ENCODE measurements at regions not wholly inside any gene's neighbourhood (a gene's known extent, or its start where the extent isn't known, plus 50 kb on each side); places are given as distances from the start of the nearest gene placed in this dataset.
"Not testable (repeated sequence)": the region's sequence is repeated elsewhere in the genome, so short reads cannot be mapped to it uniquely, and the experiment has no call there.

GRCh38 chr1:120608314-120609014, 115.3 kb upstream of the NBPF26 start:
- not testable (repeated sequence) for DNase-seq (ENCODE audit: extremely low read depth in 1 of 11, low read depth in 9 of 11, low spot score in 4 of 11)

GRCh38 chr1:120609015-120609573, 114.7 kb upstream of the NBPF26 start:
- not testable (repeated sequence) for DNase-seq (ENCODE audit: extremely low read depth in 1 of 11, low read depth in 9 of 11, low spot score in 4 of 11)

GRCh38 chr1:120609834-120610233, 113.9 kb upstream of the NBPF26 start:
- DNase-seq (ENCODE audit: extremely low read depth in 1 of 11, low read depth in 9 of 11, low spot score in 4 of 11), result not testable (repeated sequence)

GRCh38 chr1:120614931-120615639, 108.7 kb upstream of the NBPF26 start:
- DNase-seq (ENCODE audit: extremely low read depth in 1 of 11, low read depth in 9 of 11, low spot score in 4 of 11), result not testable (repeated sequence)

- not testable (repeated sequence) for DNase-seq (ENCODE audit: extremely low read depth in 1 of 11, low read depth in 9 of 11, low spot score in 4 of 11)
These were observed 106.3 kb upstream of the NBPF26 start for GRCh38 chr1:120617493-120617892.

- DNase-seq (ENCODE audit: extremely low read depth in 1 of 11, low read depth in 9 of 11, low spot score in 4 of 11), result not testable (repeated sequence)
These were observed 103.7 kb upstream of the NBPF26 start for GRCh38 chr1:120619867-120620692.

DNA sequence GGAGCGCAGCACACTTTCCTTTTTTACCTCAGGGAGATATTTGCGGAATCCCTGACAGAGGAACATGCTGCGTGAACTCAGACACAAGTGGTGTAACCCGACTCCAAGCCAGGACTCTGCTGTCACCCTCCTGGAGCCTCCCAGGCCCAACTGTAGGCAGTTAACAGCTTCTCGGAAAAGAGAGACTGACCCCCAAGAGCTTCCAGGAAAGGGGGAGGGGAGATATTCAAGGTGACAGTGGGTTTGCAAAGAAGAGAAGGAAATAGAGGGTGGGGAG, 103.1 kb upstream of the NBPF26 start:
- not testable (repeated sequence) for DNase-seq (ENCODE audit: extremely low read depth in 1 of 11, low read depth in 9 of 11, low spot score in 4 of 11)

GRCh38 chr1:120621278-120621677, 102.5 kb upstream of the NBPF26 start:
- not testable (repeated sequence) for DNase-seq (ENCODE audit: extremely low read depth in 1 of 11, low read depth in 9 of 11, low spot score in 4 of 11)

DNA sequence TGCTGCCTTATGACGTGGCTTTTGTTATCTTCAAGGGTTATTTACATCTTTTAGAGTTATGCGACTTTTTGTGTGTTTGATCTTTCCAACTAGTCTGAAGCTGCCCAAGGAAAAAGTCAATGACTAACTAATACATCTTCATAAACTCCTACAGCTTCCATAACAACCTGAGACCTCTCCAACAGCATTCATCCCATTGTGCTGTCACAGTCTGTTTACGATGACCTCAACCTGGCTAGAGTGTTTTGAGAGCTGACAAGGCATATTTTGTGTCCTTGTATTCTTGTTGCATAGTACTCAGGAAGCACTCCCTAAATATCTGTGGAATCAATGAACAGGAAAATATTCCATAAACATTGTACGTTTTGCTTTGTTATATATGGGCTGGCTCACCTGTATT, 100.2 kb upstream of the NBPF26 start:
- not testable (repeated sequence) for DNase-seq (ENCODE audit: extremely low read depth in 1 of 11, low read depth in 9 of 11, low spot score in 4 of 11)

DNA sequence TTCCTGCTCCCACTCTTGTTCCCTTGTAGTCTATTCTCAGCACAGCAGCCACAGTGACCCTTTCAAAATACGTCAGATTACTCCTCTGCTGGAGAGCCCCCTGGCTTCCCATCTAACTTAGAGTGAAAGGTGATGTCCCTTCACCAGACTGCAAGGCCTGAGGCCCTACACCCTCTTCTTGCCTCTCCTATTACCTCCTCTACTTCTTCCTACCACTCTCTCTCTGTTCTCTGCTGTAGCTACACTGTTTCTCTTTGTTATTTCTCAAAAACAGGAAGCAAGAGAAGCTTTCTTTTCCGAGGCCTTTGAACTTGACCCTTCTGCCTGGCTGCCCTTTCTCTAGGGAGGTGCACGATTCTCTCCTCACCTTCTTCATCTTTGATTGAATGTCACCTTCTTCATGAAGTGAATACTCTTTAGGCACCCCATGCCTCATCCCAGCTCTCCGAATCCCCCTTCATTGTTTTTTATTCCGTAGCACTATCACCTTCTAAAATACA, 99.1 kb upstream of the NBPF26 start:
- not testable (repeated sequence) for DNase-seq (ENCODE audit: extremely low read depth in 1 of 11, low read depth in 9 of 11, low spot score in 4 of 11)

DNA sequence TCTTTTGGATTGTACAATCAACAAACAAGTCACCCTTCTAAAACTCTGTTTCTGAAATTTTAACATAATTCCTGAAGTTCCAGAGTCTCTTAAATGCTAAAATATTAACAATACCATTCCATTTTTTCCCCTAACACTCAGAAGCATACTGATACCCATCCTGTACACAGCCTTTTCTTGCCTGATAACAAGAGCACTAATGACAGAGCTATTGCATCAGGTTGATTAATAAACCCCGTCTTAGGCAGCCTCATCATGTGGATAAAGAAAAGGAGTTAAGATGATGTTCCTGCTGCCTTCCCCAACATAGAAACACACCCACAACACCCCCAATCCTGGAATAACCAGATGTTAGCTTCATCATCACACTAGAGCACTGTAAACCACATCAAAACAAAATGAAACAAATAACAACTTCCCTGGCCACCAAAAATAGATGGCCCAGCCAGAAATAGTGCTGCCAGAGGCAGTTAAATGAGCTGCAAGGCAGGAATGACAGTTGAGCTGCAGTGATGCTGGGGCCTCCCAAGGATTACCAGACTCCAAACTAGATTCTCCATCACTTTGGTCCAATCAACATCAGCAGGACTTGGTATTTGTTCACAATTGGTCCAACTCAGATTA, 93.8 kb upstream of the NBPF26 start:
- not testable (repeated sequence) for DNase-seq (ENCODE audit: extremely low read depth in 1 of 11, low read depth in 9 of 11, low spot score in 4 of 11)

GRCh38 chr1:120634816-120635806, 88.6 kb upstream of the NBPF26 start:
- not testable (repeated sequence) for DNase-seq (ENCODE audit: extremely low read depth in 1 of 11, low read depth in 9 of 11, low spot score in 4 of 11)

DNA sequence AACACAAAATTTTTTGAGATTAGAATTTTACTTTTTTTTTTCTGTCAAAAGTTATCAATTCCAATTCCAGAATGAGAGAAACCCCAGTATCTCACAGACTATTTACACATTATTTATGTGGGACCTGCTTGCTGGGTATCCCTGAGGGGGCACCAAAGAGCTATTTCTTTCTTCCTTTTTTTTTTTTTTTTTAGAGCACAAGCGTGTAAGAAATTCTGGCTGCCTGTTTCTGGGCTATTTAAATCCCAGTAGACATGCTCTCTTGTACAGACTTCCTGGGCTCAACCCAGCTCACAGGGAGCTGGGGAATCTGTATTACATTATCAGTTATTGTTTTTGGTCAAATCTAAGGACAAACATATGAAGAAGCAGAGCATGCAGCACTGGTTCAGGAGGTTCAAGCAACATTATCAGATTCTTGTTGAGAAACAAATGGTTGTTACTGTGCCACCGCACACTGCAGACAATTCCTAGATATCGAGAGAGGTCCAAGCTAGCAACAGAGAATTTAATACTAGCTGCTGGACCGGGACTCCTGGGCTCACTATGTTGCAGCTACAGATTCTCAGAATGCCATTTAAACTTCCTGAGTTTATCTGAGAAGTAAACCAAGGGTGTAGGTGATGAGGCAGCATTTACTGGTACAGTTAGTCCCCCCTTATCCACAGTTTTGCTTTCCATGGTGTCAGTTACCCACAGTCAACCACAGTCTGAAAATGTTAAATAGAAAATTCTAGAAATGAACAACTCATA, 83.3 kb upstream of the NBPF26 start:
- DNase-seq (ENCODE audit: extremely low read depth in 1 of 11, low read depth in 9 of 11, low spot score in 4 of 11), result not testable (repeated sequence)

DNA sequence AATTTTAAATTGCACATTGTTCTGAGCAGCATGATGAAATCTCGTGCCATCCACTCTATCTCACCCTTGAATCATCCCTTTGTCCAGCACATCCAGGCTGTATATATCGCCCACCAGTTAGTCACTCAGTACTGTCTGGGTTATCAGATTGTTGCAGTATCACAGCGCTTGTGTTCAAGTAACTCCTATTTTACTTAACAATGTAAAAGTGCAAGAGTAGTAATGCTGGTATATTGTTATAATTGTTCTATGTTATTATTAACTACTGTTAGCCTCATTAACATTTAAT, 82.8 kb upstream of the NBPF26 start:
- not testable (repeated sequence) for DNase-seq (ENCODE audit: extremely low read depth in 1 of 11, low read depth in 9 of 11, low spot score in 4 of 11)

GRCh38 chr1:120647182-120647581, 76.6 kb upstream of the NBPF26 start:
- DNase-seq (ENCODE audit: extremely low read depth in 1 of 11, low read depth in 9 of 11, low spot score in 4 of 11), result not testable (repeated sequence)

- DNase-seq (ENCODE audit: extremely low read depth in 1 of 11, low read depth in 9 of 11, low spot score in 4 of 11), result not testable (repeated sequence)
These were observed 74.7 kb upstream of the NBPF26 start for GRCh38 chr1:120648915-120649623.

- not testable (repeated sequence) for DNase-seq (ENCODE audit: extremely low read depth in 1 of 11, low read depth in 9 of 11, low spot score in 4 of 11)
These were observed 74.0 kb upstream of the NBPF26 start for GRCh38 chr1:120649730-120650129.
